Glomerular visceral epithelial cell (primary cell): ENCODE measurements at regions not wholly inside any gene's neighbourhood (a gene's known extent, or its start where the extent isn't known, plus 50 kb on each side); places are given as distances from the start of the nearest gene placed in this dataset.
"Not testable (repeated sequence)": the region's sequence is repeated elsewhere in the genome, so short reads cannot be mapped to it uniquely, and the experiment has no call there.

Experiments
- DNase-seq: peaks from one replicate; pipeline ENCODE4 v3.0.0-alpha.2; 2016; ENCODE audit errors: extremely low spot score

- DNase-seq = no peak
Measured at GRCh38 chr19:27718234-27718633, 1494.7 kb downstream of the UQCRFS1 start.

GRCh38 chr19:27717825-27718224 lies 1495.1 kb downstream of the UQCRFS1 start:
- DNase-seq = no peak

GRCh38 chr19:27716922-27717321 lies 1496.0 kb downstream of the UQCRFS1 start:
- no peak for DNase-seq

- DNase-seq = no peak
Measured at GRCh38 chr19:27714857-27715256, 1498.1 kb downstream of the UQCRFS1 start.

GRCh38 chr19:27709496-27709895 lies 1503.5 kb downstream of the UQCRFS1 start:
- DNase-seq = no peak

- DNase-seq = not testable (repeated sequence)
Measured at GRCh38 chr19:27708986-27709385, 1504.0 kb downstream of the UQCRFS1 start.

- DNase-seq = not testable (repeated sequence)
Measured at GRCh38 chr19:27707026-27707425, 1505.9 kb downstream of the UQCRFS1 start.

- no peak for DNase-seq
Measured at GRCh38 chr19:27705896-27706295, 1507.1 kb downstream of the UQCRFS1 start.

GRCh38 chr19:27694361-27695055 lies 1518.4 kb downstream of the UQCRFS1 start:
- no peak for DNase-seq

- no peak for DNase-seq
Measured at GRCh38 chr19:27691991-27692390, 1521.0 kb downstream of the UQCRFS1 start.

GRCh38 chr19:27689734-27690241 lies 1523.2 kb downstream of the UQCRFS1 start:
- no peak for DNase-seq

GRCh38 chr19:27684293-27684692 lies 1528.7 kb downstream of the UQCRFS1 start:
- DNase-seq = no peak

- DNase-seq = no peak
Measured at GRCh38 chr19:27681972-27682371, 1531.0 kb downstream of the UQCRFS1 start.

- DNase-seq = no peak
Measured at GRCh38 chr19:27679905-27680304, 1533.0 kb downstream of the UQCRFS1 start.

GRCh38 chr19:27679399-27679798 lies 1533.6 kb downstream of the UQCRFS1 start:
- DNase-seq = no peak

- no peak for DNase-seq
Measured at GRCh38 chr19:27676877-27677276, 1536.1 kb downstream of the UQCRFS1 start.

- no peak for DNase-seq
Measured at GRCh38 chr19:27676334-27676733, 1536.6 kb downstream of the UQCRFS1 start.

- no peak for DNase-seq
Measured at GRCh38 chr19:27675771-27676170, 1537.2 kb downstream of the UQCRFS1 start.

GRCh38 chr19:27674701-27675100 lies 1538.2 kb downstream of the UQCRFS1 start:
- no peak for DNase-seq

GRCh38 chr19:27673986-27674385 lies 1539.0 kb downstream of the UQCRFS1 start:
- DNase-seq = no peak

GRCh38 chr19:27672309-27673047 lies 1540.5 kb downstream of the UQCRFS1 start:
- DNase-seq = no peak

GRCh38 chr19:27671876-27672275 lies 1541.1 kb downstream of the UQCRFS1 start:
- no peak for DNase-seq

- DNase-seq = no peak
Measured at GRCh38 chr19:27660428-27660827, 1552.5 kb downstream of the UQCRFS1 start.
